ENCODE measurements at regions not wholly inside any gene's neighbourhood (a gene's known extent, or its start where the extent isn't known, plus 50 kb on each side); places are given as distances from the start of the nearest gene placed in this dataset.

- TF ChIP-seq, protein P1, sequence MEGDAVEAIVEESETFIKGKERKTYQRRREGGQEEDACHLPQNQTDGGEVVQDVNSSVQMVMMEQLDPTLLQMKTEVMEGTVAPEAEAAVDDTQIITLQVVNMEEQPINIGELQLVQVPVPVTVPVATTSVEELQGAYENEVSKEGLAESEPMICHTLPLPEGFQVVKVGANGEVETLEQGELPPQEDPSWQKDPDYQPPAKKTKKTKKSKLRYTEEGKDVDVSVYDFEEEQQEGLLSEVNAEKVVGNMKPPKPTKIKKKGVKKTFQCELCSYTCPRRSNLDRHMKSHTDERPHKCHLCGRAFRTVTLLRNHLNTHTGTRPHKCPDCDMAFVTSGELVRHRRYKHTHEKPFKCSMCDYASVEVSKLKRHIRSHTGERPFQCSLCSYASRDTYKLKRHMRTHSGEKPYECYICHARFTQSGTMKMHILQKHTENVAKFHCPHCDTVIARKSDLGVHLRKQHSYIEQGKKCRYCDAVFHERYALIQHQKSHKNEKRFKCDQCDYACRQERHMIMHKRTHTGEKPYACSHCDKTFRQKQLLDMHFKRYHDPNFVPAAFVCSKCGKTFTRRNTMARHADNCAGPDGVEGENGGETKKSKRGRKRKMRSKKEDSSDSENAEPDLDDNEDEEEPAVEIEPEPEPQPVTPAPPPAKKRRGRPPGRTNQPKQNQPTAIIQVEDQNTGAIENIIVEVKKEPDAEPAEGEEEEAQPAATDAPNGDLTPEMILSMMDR (IDR thresholded peaks at IDR 0.05), result no peak
- no peak for TF ChIP-seq POLR2A (IDR thresholded peaks at IDR 0.05)
These were observed 98.8 kb upstream of the PDE3A start for GRCh38 chr12:20269337-20270067.

Measured in heart left ventricle (tissue), 13 donors.